HG02973 (cell line): ENCODE measurements at regions not wholly inside any gene's neighbourhood (a gene's known extent, or its start where the extent isn't known, plus 50 kb on each side); places are given as distances from the start of the nearest gene placed in this dataset.
"Not testable (repeated sequence)": the region's sequence is repeated elsewhere in the genome, so short reads cannot be mapped to it uniquely, and the experiment has no call there.

ENCODE experiments used
- ATAC-seq: cut with Tn5 transposase; IDR thresholded peaks from one replicate; pipeline ENCODE4 v1.9.1; 2021; ENCODE audit warnings: moderate library complexity; ENCODE audit not compliant: unreplicated experiment

- ATAC-seq: no peak
These were observed 243.9 kb upstream of the ID2 start for GRCh38 chr2:8437949-8438400.

GRCh38 chr2:8438476-8438875 is 243.4 kb upstream of the ID2 start:
- no peak for ATAC-seq

GRCh38 chr2:8438996-8439395 is 242.9 kb upstream of the ID2 start:
- ATAC-seq: no peak

GRCh38 chr2:8440029-8440778 is 241.7 kb upstream of the ID2 start:
- ATAC-seq: no peak

GRCh38 chr2:8441371-8441770 is 240.5 kb upstream of the ID2 start:
- ATAC-seq: no peak

GRCh38 chr2:8441986-8442385 is 239.9 kb upstream of the ID2 start:
- no peak for ATAC-seq

- ATAC-seq: no peak
These were observed 238.9 kb upstream of the ID2 start for GRCh38 chr2:8442833-8443486.

GRCh38 chr2:8445580-8445979 is 236.3 kb upstream of the ID2 start:
- no peak for ATAC-seq

- ATAC-seq: not testable (repeated sequence)
These were observed 235.1 kb upstream of the ID2 start for GRCh38 chr2:8446751-8447150.

- no peak for ATAC-seq
These were observed 234.1 kb upstream of the ID2 start for GRCh38 chr2:8447610-8448221.

- ATAC-seq: no peak
These were observed 232.9 kb upstream of the ID2 start for GRCh38 chr2:8448824-8449556.

GRCh38 chr2:8451273-8451672 is 230.6 kb upstream of the ID2 start:
- no peak for ATAC-seq

GRCh38 chr2:8452296-8452695 is 229.6 kb upstream of the ID2 start:
- no peak for ATAC-seq

- no peak for ATAC-seq
These were observed 228.6 kb upstream of the ID2 start for GRCh38 chr2:8452979-8453903.

GRCh38 chr2:8453904-8454302 is 228.0 kb upstream of the ID2 start:
- no peak for ATAC-seq

- no peak for ATAC-seq
These were observed 227.1 kb upstream of the ID2 start for GRCh38 chr2:8454797-8455196.

- ATAC-seq: no peak
These were observed 226.4 kb upstream of the ID2 start for GRCh38 chr2:8455236-8456150.

GRCh38 chr2:8456151-8457091 is 225.4 kb upstream of the ID2 start:
- no peak for ATAC-seq
